Neural progenitor cell (in vitro differentiated cells): ENCODE measurements at regions not wholly inside any gene's neighbourhood (a gene's known extent, or its start where the extent isn't known, plus 50 kb on each side); places are given as distances from the start of the nearest gene placed in this dataset.

ENCODE experiments used
- DNase-seq: peaks from one replicate; pipeline ENCODE4 v3.0.0-alpha.2; 2016; ENCODE audit warnings: low spot score
- H2AFZ ChIP-seq: fragments of 200-600 bp; sonication (generic); replicated peaks from 2 replicates; pipeline ENCODE4 v1.6.1; 2016; ENCODE audit warnings: antibody characterized with exemption
- H3F3A ChIP-seq: fragments of 200-600 bp; sonication (generic); 2 replicates; pipeline ENCODE4 v1.6.1; 2016; ENCODE audit warnings: antibody characterized with exemption, low read depth
- H3K27ac ChIP-seq: fragments of 200-600 bp; sonication (generic); 2 replicates; pipeline ENCODE4 v1.5.1; 2016; ENCODE audit warnings: mild to moderate bottlenecking
- H3K27me3 ChIP-seq: fragments of 200-600 bp; sonication (generic); 2 replicates; pipeline ENCODE4 v1.6.1; 2016; ENCODE audit warnings: mild to moderate bottlenecking, moderate library complexity
- H3K36me3 ChIP-seq: fragments of 200-600 bp; sonication (generic); 2 replicates; pipeline ENCODE4 v1.5.1; 2016
- H3K4me1 ChIP-seq: fragments of 200-600 bp; sonication (generic); 2 replicates; pipeline ENCODE4 v1.6.1; 2016; ENCODE audit warnings: mixed run types
- H3K4me2 ChIP-seq: fragments of 200-600 bp; sonication (generic); 2 replicates; pipeline ENCODE4 v1.6.1; 2016
- H3K4me3 ChIP-seq: fragments of 200-600 bp; sonication (generic); 2 replicates; pipeline ENCODE4 v1.5.1; 2016
- H3K79me2 ChIP-seq: fragments of 200-600 bp; sonication (generic); 2 replicates; pipeline ENCODE4 v1.6.1; 2016; ENCODE audit warnings: low read depth
- H3K9ac ChIP-seq: fragments of 200-600 bp; sonication (generic); 2 replicates; pipeline ENCODE4 v1.6.1; 2016
- H3K9me3 ChIP-seq: fragments of 200-600 bp; sonication (generic); 2 replicates; pipeline ENCODE4 v1.5.1; 2016; ENCODE audit warnings: low read depth
- H4K20me1 ChIP-seq: fragments of 200-600 bp; sonication (generic); 2 replicates; pipeline ENCODE4 v1.6.1; 2016; ENCODE audit warnings: low read depth
- H3K27ac Mint-ChIP-seq: 3 replicates; pipeline ENCODE4 v1.8.0; 2021; ENCODE audit warnings: mixed read lengths
- H3K27me3 Mint-ChIP-seq: 2 replicates; pipeline ENCODE4 v1.8.0; 2022; ENCODE audit warnings: low read depth, mild to moderate bottlenecking, inconsistent platforms, moderate library complexity, mixed read lengths; ENCODE audit not compliant: insufficient read depth
- H3K36me3 Mint-ChIP-seq: 3 replicates; pipeline ENCODE4 v1.8.0; 2021; ENCODE audit warnings: mixed read lengths
- H3K4me1 Mint-ChIP-seq: 3 replicates; pipeline ENCODE4 v1.8.0; 2021; ENCODE audit warnings: mixed read lengths
- H3K4me3 Mint-ChIP-seq: 3 replicates; pipeline ENCODE4 v1.8.0; 2021; ENCODE audit warnings: mild to moderate bottlenecking, moderate library complexity, mixed read lengths
- H3K9me3 Mint-ChIP-seq: 3 replicates; pipeline ENCODE4 v1.8.0; 2020; ENCODE audit warnings: mixed read lengths
- CTCF ChIP-seq: fragments of 200-600 bp; sonication (generic); IDR thresholded peaks from 2 replicates; pipeline ENCODE4 v1.5.1; 2017; ENCODE audit warnings: antibody characterized with exemption, mild to moderate bottlenecking
- EZH2 ChIP-seq: fragments of 200-600 bp; sonication (generic); IDR thresholded peaks from 2 replicates; pipeline ENCODE4 v1.6.1; 2017; ENCODE audit warnings: antibody characterized with exemption, mild to moderate bottlenecking, moderate library complexity
- EZH2phosphoT487 ChIP-seq: fragments of 200-600 bp; sonication (generic); IDR thresholded peaks from 2 replicates; pipeline ENCODE4 v1.6.1; 2017; ENCODE audit warnings: antibody characterized with exemption

- H3K36me3 ChIP-seq, result no peaks in the 10 kb centered on the region
- Mint-ChIP-seq H3K9me3 (peaks cover 19% of the 10 kb centered on the region), H3K27me3 (peaks cover 2% of the 10 kb centered on the region)
Measured at GRCh38 chr15:96612917-96613316, 282.4 kb downstream of the NR2F2 start.

GRCh38 chr15:96619174-96619573 is 288.7 kb downstream of the NR2F2 start:
- no peak overlapping the region for H2AFZ ChIP-seq
- no peaks in the 10 kb centered on the region for H3K36me3 ChIP-seq
- peaks cover 10% of the 10 kb centered on the region for H3K4me1 Mint-ChIP-seq
- H3K79me2 ChIP-seq, result no peaks in the 10 kb centered on the region
- peaks cover 16% of the 10 kb centered on the region for H3K4me1 ChIP-seq
- H3K27me3 ChIP-seq, result no peaks in the 10 kb centered on the region
- H4K20me1 ChIP-seq, result no peaks in the 10 kb centered on the region
- H3F3A ChIP-seq, result no peaks in the 10 kb centered on the region
- H3K9ac ChIP-seq, result no peak overlapping the region
- peaks cover 6% of the 10 kb centered on the region for H3K9me3 Mint-ChIP-seq
- H3K4me2 ChIP-seq, result peak overlapping the region; percentile 39
- no peak overlapping the region for H3K4me3 Mint-ChIP-seq
- no peak overlapping the region for H3K27ac ChIP-seq
- DNase-seq, result peak; percentile 41
- TF ChIP-seq CTCF (no peak), EZH2phosphoT487 (no peak), EZH2 (no peak)
- no peaks in the 10 kb centered on the region for H3K27me3 Mint-ChIP-seq
- H3K27ac Mint-ChIP-seq, result no peak overlapping the region
- H3K36me3 Mint-ChIP-seq, result no peaks in the 10 kb centered on the region
- H3K9me3 ChIP-seq, result no peaks in the 10 kb centered on the region
- H3K4me3 ChIP-seq, result no peak overlapping the region

More at GRCh38 chr15:96612917-96613316, 282.4 kb downstream of the NR2F2 start:
- Mint-ChIP-seq H3K4me3 (no peak overlapping the region), H3K27ac (no peak overlapping the region), H3K36me3 (no peaks in the 10 kb centered on the region), H3K4me1 (peaks cover 7% of the 10 kb centered on the region)
- Histone ChIP-seq H3K9ac (no peak overlapping the region), H3K4me3 (no peak overlapping the region), H3K79me2 (no peaks in the 10 kb centered on the region), H4K20me1 (no peaks in the 10 kb centered on the region), H3K4me2 (no peak overlapping the region), H3K4me1 (no peaks in the 10 kb centered on the region), H3K9me3 (no peaks in the 10 kb centered on the region), H2AFZ (no peak overlapping the region), H3K27ac (no peak overlapping the region), H3F3A (no peaks in the 10 kb centered on the region), H3K27me3 (no peaks in the 10 kb centered on the region)
- DNase-seq, result no peak
- TF ChIP-seq EZH2 (no peak), EZH2phosphoT487 (no peak), CTCF (no peak)

GRCh38 chr15:96622714-96623113 is 292.2 kb downstream of the NR2F2 start:
- no peak overlapping the region for H3K27ac Mint-ChIP-seq
- H3K27ac ChIP-seq, result no peak overlapping the region

More at GRCh38 chr15:96622714-96623113, 292.2 kb downstream of the NR2F2 start:
- Histone ChIP-seq H3K79me2 (no peaks in the 10 kb centered on the region), H3K4me1 (peaks cover 16% of the 10 kb centered on the region), H3K36me3 (no peaks in the 10 kb centered on the region), H3K9ac (no peak overlapping the region), H3K9me3 (no peaks in the 10 kb centered on the region), H3F3A (no peaks in the 10 kb centered on the region), H3K27me3 (no peaks in the 10 kb centered on the region), H3K4me3 (no peak overlapping the region), H2AFZ (no peak overlapping the region), H4K20me1 (no peaks in the 10 kb centered on the region), H3K4me2 (no peak overlapping the region)
- TF ChIP-seq CTCF (no peak), EZH2 (no peak), EZH2phosphoT487 (no peak)
- H3K4me3 Mint-ChIP-seq, result no peak overlapping the region
- H3K4me1 Mint-ChIP-seq, result peaks cover 25% of the 10 kb centered on the region
- no peaks in the 10 kb centered on the region for H3K9me3 Mint-ChIP-seq
- H3K27me3 Mint-ChIP-seq, result no peaks in the 10 kb centered on the region
- no peak for DNase-seq
- no peaks in the 10 kb centered on the region for H3K36me3 Mint-ChIP-seq
